BE2C (cell line): ENCODE measurements at regions not wholly inside any gene's neighbourhood (a gene's known extent, or its start where the extent isn't known, plus 50 kb on each side); places are given as distances from the start of the nearest gene placed in this dataset.
"Not testable (repeated sequence)": the region's sequence is repeated elsewhere in the genome, so short reads cannot be mapped to it uniquely, and the experiment has no call there.

Experiments used
- DNase-seq: peaks from one replicate; pipeline ENCODE4 v3.0.0-alpha.2; 2020
- H3K27me3 ChIP-seq: fragments of 250-450 bp; sonication (Bioruptor Pico); 2 replicates; pipeline ENCODE4 v1.5.1; 2020; ENCODE audit warnings: mild to moderate bottlenecking
- H3K36me3 ChIP-seq: fragments of 250-450 bp; sonication (Bioruptor Pico); 2 replicates; pipeline ENCODE4 v1.5.1; 2020; ENCODE audit warnings: mild to moderate bottlenecking
- H3K4me1 ChIP-seq: fragments of 250-450 bp; sonication (Bioruptor Pico); 2 replicates; pipeline ENCODE4 v1.5.1; 2020
- H3K4me3 ChIP-seq: 2 replicates; pipeline ENCODE4 v1.5.1; 2011; ENCODE audit warnings: low read depth, low read length
- H3K9me3 ChIP-seq: fragments of 250-450 bp; sonication (Bioruptor Pico); 2 replicates; pipeline ENCODE4 v1.5.1; 2020
- TF ChIP-seq, protein P1 (sequence below): IDR thresholded peaks from 2 replicates; pipeline ENCODE4 v1.5.1; 2012; ENCODE audit warnings: mild to moderate bottlenecking, low read depth, low read length

DNA sequence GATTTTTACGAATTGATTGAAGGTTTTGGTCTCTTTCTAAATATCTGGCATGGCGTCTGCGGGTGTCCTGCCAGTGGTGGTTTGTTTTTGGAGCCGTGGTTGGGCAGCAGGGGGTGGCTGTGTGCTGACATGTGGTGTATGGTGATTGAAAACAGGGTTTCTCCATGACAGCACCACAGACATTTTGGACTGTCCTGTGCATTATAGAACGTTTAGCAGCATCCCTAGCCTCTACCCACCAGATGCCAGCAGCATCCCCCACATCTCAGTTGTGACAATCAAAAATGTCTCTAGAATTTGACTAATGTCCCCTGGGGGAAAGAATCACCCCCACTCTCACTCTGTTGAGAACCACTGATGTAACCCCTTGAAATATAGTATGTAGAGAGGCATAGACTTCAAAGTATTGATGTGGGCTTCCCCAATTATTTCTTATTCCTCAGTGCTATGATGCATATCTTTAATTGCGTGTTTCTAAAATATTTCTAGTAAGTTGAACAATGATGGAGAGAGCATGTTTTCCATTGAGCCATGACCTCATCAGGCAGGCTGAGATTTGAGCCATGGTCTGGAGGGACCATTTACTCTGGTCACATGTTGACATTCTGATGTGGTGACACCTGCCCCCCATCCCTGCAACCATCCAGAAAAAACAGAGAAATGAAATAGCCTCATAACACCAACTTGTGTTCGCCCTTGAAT, 77.4 kb upstream of the MID1 start:
- Histone ChIP-seq H3K9me3 (no peaks in the 10 kb centered on the region), H3K4me1 (no peaks in the 10 kb centered on the region), H3K36me3 (no peaks in the 10 kb centered on the region), H3K4me3 (no peak overlapping the region), H3K27me3 (no peaks in the 10 kb centered on the region)
- DNase-seq, result no peak
- TF ChIP-seq, protein P1, sequence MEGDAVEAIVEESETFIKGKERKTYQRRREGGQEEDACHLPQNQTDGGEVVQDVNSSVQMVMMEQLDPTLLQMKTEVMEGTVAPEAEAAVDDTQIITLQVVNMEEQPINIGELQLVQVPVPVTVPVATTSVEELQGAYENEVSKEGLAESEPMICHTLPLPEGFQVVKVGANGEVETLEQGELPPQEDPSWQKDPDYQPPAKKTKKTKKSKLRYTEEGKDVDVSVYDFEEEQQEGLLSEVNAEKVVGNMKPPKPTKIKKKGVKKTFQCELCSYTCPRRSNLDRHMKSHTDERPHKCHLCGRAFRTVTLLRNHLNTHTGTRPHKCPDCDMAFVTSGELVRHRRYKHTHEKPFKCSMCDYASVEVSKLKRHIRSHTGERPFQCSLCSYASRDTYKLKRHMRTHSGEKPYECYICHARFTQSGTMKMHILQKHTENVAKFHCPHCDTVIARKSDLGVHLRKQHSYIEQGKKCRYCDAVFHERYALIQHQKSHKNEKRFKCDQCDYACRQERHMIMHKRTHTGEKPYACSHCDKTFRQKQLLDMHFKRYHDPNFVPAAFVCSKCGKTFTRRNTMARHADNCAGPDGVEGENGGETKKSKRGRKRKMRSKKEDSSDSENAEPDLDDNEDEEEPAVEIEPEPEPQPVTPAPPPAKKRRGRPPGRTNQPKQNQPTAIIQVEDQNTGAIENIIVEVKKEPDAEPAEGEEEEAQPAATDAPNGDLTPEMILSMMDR, result no peak

DNA sequence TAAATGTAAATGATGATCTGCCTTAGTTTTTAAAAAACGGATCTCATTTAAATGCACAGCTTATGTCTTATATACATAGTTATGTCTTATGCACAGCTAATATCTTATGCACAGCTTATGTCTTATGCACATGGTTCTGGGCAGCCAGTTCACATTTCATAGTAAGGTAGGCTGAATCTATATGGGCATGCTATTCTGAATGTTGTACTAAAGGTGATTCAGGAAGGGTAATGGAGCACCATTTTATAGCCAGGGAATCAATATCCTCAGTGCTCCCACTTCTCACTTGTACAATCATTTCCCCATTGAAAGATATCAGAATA, 77.9 kb upstream of the MID1 start:
- TF ChIP-seq, protein P1, result no peak
- Histone ChIP-seq H3K4me3 (no peak overlapping the region), H3K4me1 (no peaks in the 10 kb centered on the region), H3K9me3 (no peaks in the 10 kb centered on the region), H3K27me3 (no peaks in the 10 kb centered on the region), H3K36me3 (no peaks in the 10 kb centered on the region)
- no peak for DNase-seq

DNA sequence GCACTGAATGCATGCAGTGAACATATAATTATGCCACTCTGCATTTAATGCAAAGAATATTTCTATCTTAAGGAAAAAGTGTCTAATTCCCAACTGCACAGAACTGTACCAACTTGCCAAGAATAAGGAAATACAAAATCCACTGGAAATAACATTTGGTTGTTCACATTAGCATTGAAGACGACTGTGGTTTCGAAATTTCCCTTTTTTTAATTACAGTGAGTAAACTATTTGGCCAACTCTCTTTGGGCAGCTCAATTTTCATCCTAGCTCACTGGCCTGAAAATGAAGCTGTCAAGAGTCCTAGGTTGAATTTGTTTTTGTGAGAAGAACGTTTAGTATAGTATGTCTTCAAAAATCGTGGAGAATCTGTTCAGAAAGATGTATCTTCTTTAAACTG, 81.6 kb upstream of the MID1 start:
- no peak for DNase-seq
- H3K4me3 ChIP-seq, result no peak overlapping the region
- H3K9me3 ChIP-seq, result no peaks in the 10 kb centered on the region
- H3K27me3 ChIP-seq, result no peaks in the 10 kb centered on the region
- H3K36me3 ChIP-seq, result no peaks in the 10 kb centered on the region
- H3K4me1 ChIP-seq, result no peaks in the 10 kb centered on the region
- TF ChIP-seq, protein P1, result no peak

DNA sequence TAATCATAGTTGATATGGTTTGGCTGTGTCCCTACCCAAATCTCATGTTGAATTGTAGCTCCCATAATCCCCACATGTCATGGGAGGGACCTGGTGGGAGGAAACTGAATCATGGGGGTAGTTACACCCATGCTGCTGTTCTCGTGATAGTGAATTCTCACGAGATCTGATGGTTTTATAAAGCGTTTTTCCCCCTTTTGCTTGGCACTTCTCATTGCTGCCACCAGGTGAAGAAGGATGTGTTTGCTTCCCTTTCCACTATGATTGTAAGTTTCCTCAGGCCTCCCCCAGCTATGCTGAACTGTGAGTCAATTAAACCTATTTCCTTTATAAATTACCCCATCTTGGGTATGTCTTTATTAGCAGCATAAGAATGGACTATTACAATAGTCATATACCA, 86.0 kb upstream of the MID1 start:
- DNase-seq, H3K27me3 ChIP-seq, H3K4me1 ChIP-seq, H3K4me3 ChIP-seq, H3K36me3 ChIP-seq, H3K9me3 ChIP-seq: not testable (repeated sequence)

DNA sequence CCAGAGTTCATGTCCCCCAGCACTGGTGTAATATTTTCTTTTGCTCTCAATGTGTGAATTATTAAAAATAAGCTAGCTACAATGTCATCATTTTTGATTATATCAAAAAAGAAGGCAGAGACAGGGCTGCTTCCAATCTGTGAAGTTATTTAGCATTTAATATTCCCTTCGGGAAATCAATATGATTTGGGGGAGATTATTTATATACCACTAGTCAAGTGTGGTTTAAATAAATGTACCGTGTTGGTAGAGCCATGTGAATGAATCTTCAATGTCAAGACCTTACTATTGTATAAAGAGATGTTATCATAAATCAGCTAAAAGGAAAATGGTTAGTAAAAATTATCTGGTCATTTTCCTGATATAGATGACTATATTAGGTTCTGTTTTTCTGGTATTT, 87.4 kb upstream of the MID1 start:
- H3K4me3 ChIP-seq, result no peak overlapping the region
- H3K36me3 ChIP-seq, result no peaks in the 10 kb centered on the region
- DNase-seq, result no peak
- H3K9me3 ChIP-seq, result no peaks in the 10 kb centered on the region
- no peaks in the 10 kb centered on the region for H3K27me3 ChIP-seq
- no peaks in the 10 kb centered on the region for H3K4me1 ChIP-seq
- TF ChIP-seq, protein P1, result no peak

DNA sequence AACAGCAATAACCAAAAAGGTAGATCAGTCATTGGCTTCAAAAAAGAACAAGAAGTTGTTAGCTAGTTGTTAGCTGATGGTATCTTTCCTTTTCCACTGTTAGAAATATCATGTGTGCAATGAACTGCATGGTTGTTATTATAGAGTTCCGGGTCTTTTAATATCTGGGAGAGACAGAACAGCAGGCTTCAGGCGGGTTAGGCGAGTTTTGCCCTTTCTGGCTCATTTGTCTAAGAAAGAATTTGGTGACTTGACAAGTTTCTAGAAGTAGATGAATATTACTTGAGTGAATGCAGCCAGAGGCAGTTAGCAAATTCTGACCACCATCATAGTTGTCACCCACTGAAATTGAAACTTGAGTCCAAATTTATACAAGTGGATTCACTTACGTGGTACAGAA, 88.9 kb upstream of the MID1 start:
- TF ChIP-seq, protein P1, result no peak
- Histone ChIP-seq H3K4me3 (no peak overlapping the region), H3K27me3 (no peaks in the 10 kb centered on the region), H3K36me3 (no peaks in the 10 kb centered on the region), H3K9me3 (no peaks in the 10 kb centered on the region), H3K4me1 (no peaks in the 10 kb centered on the region)
- DNase-seq, result no peak

DNA sequence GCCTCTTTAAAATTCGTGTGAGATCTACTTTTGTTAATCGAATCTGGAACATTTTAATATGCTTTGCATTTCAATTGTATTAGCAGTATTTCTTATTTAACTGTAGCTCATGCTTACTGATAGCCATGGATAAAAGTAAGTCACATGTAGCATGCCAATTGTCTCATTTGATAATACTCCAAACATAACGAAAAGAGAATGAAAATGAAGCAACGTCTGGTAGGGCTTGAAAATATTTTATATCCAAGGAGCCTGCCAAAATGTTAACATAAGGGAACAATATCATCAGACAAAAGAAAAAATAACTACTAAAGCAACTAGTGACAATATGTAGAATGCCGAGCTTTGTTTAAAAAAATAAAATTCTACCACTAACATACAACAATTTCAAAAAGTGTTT, 94.1 kb upstream of the MID1 start:
- no peaks in the 10 kb centered on the region for H3K36me3 ChIP-seq
- DNase-seq, result no peak
- TF ChIP-seq, protein P1, result no peak
- H3K4me3 ChIP-seq, result no peak overlapping the region
- no peaks in the 10 kb centered on the region for H3K9me3 ChIP-seq
- no peaks in the 10 kb centered on the region for H3K27me3 ChIP-seq
- H3K4me1 ChIP-seq, result no peaks in the 10 kb centered on the region
